Pons (tissue), 1 donor: ENCODE measurements at regions not wholly inside any gene's neighbourhood (a gene's known extent, or its start where the extent isn't known, plus 50 kb on each side); places are given as distances from the start of the nearest gene placed in this dataset.
A peak's percentile ranks its signal among the peaks of the same experiment; 100 is the strongest.
"Not testable (repeated sequence)": the region's sequence is repeated elsewhere in the genome, so short reads cannot be mapped to it uniquely, and the experiment has no call there.

ENCODE experiments used
- DNase-seq: peaks from one replicate; pipeline ENCODE4 v3.0.0-alpha.2; 2016; ENCODE audit warnings: low spot score

DNA sequence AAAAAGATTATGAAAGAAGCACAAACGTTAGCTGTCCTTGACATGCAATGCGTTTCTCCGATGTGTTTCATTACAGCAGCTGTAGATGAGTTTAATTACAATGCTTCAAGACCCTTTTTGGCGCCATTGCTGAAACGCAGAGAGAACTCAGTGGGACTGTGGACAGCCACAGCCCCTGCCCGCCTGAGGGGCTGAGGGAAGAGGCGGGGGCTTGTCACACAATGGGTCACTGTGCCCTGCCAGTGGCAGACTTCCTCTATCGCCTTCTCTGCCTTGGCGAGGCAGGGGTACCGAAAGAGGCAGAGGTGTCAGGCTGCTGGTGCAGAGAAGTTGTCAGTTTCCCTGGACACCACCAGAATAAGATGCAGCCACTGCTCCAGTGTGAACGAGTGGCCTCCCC is 252.0 kb downstream of the NR2F2 start:
- no peak for DNase-seq

DNA sequence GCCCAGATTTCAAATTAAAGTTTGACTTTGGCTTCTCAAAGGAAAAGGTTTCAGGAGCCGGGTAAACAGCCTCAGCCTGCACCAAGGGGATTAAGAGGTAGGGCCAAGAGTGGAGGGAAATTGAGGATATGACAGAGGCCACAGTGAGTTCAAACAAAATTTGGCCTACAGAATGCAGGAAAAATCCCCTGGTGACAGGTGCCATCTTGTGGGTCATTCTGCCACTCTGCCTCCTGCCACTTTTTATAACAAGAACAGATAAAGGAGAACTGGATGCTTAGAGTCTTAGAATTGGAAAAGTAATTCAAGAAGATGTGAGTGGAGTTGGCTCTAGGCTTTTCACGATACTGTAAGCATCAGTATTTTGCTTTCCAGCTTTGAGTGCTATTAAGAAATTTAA is 253.2 kb downstream of the NR2F2 start:
- no peak for DNase-seq

GRCh38 chr15:96585484-96586386 is 255.2 kb downstream of the NR2F2 start:
- no peak for DNase-seq

- peak; percentile 13 for DNase-seq
Measured at GRCh38 chr15:96586901-96587300, 256.4 kb downstream of the NR2F2 start.

- DNase-seq: no peak
Measured at GRCh38 chr15:96589864-96590263, 259.4 kb downstream of the NR2F2 start.

- DNase-seq: no peak
Measured at GRCh38 chr15:96593735-96594134, 263.2 kb downstream of the NR2F2 start.

DNA sequence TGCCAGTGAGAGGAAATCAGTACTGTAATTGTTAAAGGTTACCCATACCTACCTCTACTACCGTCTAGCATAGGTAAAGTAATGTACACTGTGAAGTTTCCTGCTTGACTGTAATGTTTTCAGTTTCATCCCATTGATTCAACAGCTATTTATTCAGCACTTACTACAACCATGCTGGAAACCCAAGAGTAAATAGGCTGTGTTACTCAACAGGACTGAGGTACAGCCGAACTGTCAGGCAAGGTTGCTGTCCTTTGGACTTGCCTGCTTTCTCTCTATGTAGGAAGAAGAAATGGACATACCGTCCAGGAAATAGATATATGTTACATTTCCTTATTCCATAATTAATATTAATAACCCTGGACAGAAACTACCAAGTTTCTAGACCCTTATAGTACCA is 265.5 kb downstream of the NR2F2 start:
- DNase-seq: no peak

DNA sequence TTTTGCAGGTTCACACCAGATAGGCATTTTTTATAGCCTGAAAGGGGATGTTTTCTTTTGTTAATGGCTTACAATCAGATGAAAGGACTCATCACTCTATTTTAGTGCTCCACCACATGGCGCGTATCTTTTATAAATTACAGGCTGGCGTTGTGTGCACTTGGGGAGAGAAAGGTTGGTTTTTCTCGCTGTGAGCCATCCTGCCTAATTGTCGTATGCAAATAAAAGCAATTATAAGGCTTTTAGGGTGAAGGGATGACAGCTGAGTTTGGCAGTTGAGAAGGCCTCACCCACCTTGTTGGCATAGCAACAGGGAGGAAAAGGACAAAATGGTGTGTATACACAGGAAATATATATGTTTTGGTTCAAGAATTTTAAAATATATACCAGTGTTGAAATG is 268.0 kb downstream of the NR2F2 start:
- no peak for DNase-seq

DNA sequence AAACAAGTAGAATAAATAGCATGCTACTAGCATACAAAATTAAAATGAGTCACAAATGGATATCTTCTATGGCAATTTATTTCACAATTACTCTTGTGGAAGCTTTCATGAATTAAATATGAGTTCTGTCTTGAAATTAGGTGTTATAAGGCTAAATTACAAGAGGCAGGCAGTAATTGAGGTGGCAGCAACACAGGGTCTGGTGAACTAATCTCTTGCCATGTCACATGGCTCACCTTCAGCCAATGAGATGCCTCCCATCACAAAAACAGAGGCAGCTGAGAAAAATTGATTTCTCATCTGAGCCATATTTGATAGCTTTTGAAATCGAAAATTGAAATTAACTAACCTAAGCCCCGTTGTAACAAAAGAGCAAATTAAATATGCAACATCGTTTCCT is 268.8 kb downstream of the NR2F2 start:
- DNase-seq: no peak

DNA sequence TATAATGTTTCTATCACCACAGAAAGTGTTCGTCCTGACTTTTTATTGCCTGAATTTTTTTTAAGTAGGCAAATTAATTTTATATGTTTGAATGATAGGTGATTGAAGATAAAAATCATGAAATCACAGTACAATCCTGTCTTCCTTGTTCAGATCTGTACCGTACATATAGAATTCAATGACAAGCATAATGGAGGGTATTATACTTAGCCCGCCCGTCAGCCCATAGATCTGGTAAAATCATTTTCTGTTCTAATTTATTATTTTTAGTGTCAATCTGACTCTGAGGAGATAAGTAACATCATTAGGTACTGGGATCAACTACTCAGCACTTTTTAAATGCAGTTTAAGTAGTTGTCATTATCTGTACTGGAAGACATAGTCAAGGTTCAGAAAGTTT is 269.9 kb downstream of the NR2F2 start:
- DNase-seq: no peak

DNA sequence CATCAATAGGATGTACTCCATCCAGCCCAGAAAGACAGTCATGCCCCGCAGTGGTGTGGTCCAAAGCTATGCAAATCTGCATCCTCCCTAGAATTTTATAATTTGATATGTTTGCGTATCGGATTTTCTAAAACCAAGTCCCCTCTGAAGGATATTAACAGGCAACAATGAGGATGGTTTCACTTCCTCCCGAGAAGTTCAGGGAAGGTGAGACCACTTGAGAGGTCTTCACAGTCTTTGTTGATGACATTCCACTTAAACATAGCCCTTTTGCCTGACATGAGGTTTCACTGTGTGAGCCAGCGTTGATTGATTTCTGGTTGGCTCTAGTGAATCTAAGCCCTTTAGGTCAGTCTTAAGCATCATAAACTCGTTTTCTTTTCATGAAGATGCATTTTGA is 276.1 kb downstream of the NR2F2 start:
- DNase-seq: no peak

- no peak for DNase-seq
Measured at GRCh38 chr15:96610757-96611156, 280.3 kb downstream of the NR2F2 start.

- DNase-seq: no peak
Measured at GRCh38 chr15:96612917-96613316, 282.4 kb downstream of the NR2F2 start.

DNA sequence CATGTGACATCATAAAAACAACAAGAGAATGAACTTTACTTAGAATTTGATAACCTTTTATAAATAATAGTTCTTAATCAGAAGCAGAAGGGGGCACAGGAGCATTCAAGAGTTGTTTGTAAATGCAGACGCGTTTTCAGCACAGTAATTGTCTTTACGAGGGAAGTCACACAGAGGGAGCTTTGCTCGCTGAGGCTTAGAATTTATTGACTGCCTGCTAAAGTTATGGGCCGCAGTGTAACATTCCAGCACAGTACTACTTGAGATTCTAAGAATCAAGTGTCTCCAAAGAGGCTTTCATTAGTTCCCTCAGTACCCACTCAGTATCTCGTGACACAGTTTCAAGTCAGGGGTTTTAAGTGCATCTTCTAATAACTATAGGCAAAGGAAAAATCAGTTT is 288.7 kb downstream of the NR2F2 start:
- no peak for DNase-seq

GRCh38 chr15:96622714-96623113 is 292.2 kb downstream of the NR2F2 start:
- no peak for DNase-seq

DNA sequence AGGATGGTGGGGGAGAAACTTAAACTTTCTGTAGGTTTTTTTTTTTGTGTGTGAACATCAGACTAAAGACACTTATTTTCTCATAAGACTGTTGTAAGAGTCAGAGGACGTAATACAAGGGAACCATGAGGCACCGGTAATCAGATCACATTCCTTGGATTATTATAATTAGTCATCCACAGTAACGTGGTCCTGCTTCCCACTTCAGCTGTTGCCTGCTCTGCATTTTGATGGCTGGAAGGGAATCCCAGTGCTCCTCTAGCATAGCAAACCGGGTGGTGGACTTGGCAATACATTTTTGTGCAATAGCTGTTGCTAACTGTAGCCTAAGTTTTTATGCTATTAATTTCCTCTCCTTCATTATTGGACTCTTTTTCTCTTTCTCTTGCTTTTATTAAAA is 294.8 kb downstream of the NR2F2 start:
- DNase-seq: no peak

- DNase-seq: no peak
Measured at GRCh38 chr15:96627031-96627568, 296.6 kb downstream of the NR2F2 start.

GRCh38 chr15:96629511-96629910 is 299.0 kb downstream of the NR2F2 start:
- DNase-seq: no peak

GRCh38 chr15:96638793-96639192 is 308.3 kb downstream of the NR2F2 start:
- DNase-seq: no peak

DNA sequence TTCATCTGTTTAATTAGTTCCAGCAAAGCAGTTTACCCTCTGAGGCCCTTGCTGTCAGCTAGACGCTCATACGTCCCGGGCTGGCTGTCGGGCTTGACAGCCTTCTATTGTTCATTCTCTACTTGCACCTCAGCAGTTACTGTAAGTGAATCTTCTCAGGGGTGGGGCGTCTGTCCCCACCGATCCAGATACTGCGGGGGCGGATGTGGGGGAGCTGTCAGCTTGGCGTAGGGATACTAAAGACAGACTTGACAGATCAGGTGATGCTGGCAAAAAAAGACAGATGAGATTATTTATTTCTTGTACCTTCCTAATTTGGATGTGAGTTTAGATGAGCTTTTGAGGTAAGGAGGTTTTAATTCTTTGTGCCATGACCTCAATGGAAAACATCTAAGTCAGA is 315.3 kb downstream of the NR2F2 start:
- DNase-seq: no peak

GRCh38 chr15:96648866-96649265 is 318.4 kb downstream of the NR2F2 start:
- no peak for DNase-seq

- no peak for DNase-seq
Measured at GRCh38 chr15:96657096-96657495, 326.6 kb downstream of the NR2F2 start.

GRCh38 chr15:96666979-96667378 is 336.5 kb downstream of the NR2F2 start:
- not testable (repeated sequence) for DNase-seq

GRCh38 chr15:96670389-96670788 is 339.9 kb downstream of the NR2F2 start:
- no peak for DNase-seq
